GM12875 (cell line): ENCODE measurements at regions not wholly inside any gene's neighbourhood (a gene's known extent, or its start where the extent isn't known, plus 50 kb on each side); places are given as distances from the start of the nearest gene placed in this dataset.

ENCODE experiments used
- H3K4me3 ChIP-seq: one replicate; pipeline ENCODE4 v1.5.1; 2011; ENCODE audit warnings: low read depth, low read length, control low read depth
- CTCF ChIP-seq: IDR thresholded peaks from 2 replicates; pipeline ENCODE4 v1.5.1; 2011; ENCODE audit warnings: low read depth, mild to moderate bottlenecking, control low read depth, inconsistent platforms, low read length, moderate library complexity, borderline replicate concordance; ENCODE audit not compliant: insufficient read depth

DNA sequence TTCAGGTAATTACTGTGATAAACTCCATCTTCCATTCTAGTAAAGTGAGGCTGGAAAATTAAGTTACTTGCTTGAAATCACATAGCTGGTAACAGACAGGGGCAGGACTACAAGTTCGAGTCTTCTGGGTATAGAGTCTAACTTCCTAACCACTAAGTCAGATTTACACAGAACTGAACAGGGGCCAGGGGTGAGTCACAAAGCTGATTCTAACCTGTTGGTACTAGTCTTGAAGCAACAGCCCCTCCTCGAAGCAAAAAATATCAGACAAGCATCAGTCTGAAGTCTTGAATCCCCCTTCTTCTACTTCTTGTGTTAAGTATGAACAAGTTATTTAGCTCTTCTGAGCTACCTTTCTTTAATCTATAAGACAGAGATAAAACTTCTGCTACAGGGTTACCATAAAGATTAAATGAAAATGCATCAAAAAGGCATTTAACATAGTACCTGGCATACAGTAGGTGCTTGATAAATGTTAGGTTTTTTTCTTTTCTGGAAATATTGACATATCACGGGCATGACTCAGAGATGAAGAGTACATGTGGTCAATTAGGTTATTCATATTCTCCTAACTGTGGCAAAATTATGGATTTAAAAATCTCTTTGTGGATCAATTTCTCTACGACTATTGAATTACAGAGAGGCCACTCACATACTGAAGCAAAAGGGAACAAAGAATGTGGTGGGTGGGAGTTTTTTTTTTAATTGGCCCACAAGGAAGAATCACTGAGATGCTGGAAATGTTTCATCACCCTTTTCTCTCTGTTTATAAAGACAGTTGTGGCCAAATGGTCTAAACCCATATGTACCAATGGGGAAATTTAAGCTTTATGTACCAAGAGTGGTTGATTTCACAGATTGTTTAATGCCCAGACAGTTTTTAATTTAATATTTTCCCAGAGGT lies 266.9 kb upstream of the DYNLRB2 start:
- TF ChIP-seq CTCF: no peak

GRCh38 chr16:80265624-80266306 lies 275.0 kb upstream of the DYNLRB2 start:
- no peak overlapping the region for H3K4me3 ChIP-seq
- no peak for TF ChIP-seq CTCF

More for the DNA sequence above, 266.9 kb upstream of the DYNLRB2 start:
- H3K4me3 ChIP-seq: no peak overlapping the region

- H3K4me3 ChIP-seq: no peak overlapping the region
- no peak for TF ChIP-seq CTCF
Observed at GRCh38 chr16:80263848-80264694, 276.7 kb upstream of the DYNLRB2 start.

DNA sequence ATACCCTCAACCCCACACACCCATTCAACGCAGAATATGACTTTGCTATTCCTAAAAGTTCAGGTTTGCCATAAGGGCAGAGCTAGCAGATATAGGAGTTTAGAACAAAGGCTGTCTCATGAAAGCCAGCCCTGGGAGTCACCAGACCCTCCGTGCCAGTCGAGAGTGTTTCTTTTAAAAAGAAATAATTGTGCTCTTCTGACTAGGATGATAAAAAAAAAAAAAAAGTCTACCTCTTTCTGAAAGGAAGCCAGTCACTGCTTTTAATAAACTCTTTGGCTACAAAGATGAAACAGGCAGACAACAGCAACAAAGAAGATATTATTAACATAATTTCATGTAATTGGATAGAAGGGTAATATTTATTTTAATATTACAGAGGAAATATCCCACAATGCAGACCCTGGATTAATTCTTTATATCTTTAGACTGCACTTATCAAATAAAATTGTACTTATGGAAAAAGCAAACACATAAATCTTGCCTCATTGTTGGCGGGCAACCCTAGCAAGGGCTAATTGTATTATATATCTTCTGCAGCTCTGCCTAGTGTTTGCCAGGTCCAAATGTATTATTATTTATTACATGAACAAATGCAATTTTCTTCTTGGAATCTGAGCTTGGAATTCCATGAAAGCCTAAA lies 277.5 kb upstream of the DYNLRB2 start:
- no peak overlapping the region for H3K4me3 ChIP-seq
- no peak for TF ChIP-seq CTCF

DNA sequence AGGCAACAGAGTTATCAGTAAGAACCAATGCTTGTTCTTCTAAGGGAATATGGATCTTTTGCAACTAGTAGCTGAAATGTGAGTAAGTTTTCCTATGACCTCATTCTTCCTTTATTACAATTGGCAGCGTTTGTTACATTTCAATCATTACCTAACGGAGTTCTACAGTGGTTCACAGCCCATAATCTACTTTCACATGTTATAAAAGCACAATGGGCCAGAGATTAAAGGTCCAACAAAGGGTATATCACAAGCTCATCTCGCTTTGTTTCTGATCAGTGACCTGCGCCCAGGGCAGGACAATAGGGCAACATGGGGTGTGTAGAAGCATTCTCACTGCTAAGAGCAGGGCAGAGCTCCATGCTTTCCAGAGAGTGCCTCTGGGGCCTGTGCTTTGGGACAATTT lies 279.9 kb upstream of the DYNLRB2 start:
- TF ChIP-seq CTCF: no peak
- H3K4me3 ChIP-seq: no peak overlapping the region

DNA sequence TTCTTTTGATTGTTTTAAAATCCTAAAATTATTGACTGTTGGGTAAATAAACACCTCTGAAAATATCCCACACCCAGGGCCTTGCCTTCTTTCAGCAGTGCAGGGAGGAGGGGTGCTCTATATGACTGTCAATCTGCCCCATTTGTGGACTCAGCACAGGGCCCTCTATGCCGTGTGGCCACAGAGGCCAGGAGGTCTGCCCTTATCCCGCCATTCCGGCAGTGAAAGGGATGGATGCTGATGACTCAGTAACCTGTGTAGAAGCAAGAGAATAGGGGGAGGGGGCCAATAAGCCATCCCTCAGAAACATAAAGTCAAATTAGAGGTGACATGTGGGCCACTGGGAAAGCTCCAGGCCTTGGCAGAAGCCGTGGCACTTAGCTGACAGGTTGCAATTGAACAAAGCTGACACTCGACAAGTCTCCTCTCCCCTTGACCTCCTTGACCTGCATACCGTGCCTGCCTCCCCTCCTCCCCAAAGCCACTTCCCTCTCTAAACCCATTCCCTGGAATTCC lies 281.4 kb upstream of the DYNLRB2 start:
- no peak for TF ChIP-seq CTCF
- no peak overlapping the region for H3K4me3 ChIP-seq
